NCI-H146 (cell line): ENCODE measurements at regions not wholly inside any gene's neighbourhood (a gene's known extent, or its start where the extent isn't known, plus 50 kb on each side); places are given as distances from the start of the nearest gene placed in this dataset.
"Not testable (repeated sequence)": the region's sequence is repeated elsewhere in the genome, so short reads cannot be mapped to it uniquely, and the experiment has no call there.

ENCODE experiments used
- DNase-seq: peaks from one replicate; lab custom pipeline; 2025; lab: John Stamatoyannopoulos, UW

DNA sequence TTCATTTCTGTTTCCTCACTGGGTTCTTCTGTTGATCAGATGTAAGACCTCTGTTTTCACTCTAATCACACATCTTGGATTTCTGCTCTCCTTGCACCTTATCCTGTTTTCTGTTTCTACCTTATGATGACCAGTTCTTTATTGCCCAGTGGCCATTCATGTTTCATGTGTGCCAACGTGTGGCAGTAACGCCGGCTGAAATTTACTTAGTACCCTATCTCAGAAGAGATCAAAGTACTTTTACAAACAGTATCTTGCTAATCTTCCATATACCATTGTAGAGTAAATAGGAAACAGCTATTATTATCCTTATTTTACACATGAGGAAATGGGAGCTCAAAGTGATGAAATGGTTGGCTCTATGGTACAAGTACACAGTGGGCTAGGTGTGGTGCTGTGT, 74.0 kb downstream of the GATA3 start:
- DNase-seq = no peak

- no peak for DNase-seq
These were observed 75.0 kb downstream of the GATA3 start for GRCh38 chr10:8129438-8129837.

- DNase-seq = no peak
These were observed 76.8 kb downstream of the GATA3 start for GRCh38 chr10:8130973-8131911.

DNA sequence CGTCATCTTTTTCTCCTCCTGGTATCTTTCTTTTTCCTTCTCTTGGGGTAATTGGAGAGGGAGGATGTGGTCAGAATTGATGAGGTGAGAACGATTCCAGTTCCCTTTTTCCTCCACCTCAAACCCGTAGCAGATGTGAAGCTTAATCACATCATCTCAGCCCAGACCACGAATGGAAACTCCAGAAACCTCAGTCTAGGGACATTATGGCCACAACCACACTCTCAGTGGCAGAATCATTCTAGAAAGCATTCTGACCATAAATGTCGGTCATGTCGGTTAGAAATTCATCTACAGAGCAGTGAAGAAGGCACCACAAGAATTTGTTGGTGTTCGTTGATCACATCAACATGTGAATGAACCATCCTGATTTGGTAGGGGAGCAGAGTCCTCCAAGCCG, 78.7 kb downstream of the GATA3 start:
- no peak for DNase-seq

- no peak for DNase-seq
These were observed 82.2 kb downstream of the GATA3 start for GRCh38 chr10:8136736-8137135.

- no peak for DNase-seq
These were observed 82.8 kb downstream of the GATA3 start for GRCh38 chr10:8137272-8137681.

GRCh38 chr10:8137726-8138125, 83.2 kb downstream of the GATA3 start:
- no peak for DNase-seq

DNA sequence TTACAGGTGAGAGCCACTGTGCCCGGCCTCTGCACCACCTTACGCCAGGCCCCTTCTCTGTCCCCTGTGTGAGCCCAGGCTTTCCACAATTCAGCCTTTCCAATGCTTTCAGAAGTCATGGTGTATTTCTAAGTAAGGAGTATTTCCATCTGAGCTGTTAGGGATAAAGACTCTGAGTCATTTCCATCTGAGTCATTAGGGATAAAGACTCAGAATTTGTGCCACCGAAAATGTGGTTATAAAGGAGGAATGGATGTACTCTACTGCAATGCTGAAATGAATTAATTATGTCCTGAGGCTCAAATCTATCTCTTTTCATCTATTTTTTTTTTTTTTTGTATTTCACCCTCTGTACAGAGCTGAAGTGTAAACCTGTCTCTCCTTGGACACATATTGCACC, 84.0 kb downstream of the GATA3 start:
- no peak for DNase-seq

- no peak for DNase-seq
These were observed 90.0 kb downstream of the GATA3 start for GRCh38 chr10:8144496-8144895.

- no peak for DNase-seq
These were observed 92.2 kb downstream of the GATA3 start for GRCh38 chr10:8146650-8147049.

DNA sequence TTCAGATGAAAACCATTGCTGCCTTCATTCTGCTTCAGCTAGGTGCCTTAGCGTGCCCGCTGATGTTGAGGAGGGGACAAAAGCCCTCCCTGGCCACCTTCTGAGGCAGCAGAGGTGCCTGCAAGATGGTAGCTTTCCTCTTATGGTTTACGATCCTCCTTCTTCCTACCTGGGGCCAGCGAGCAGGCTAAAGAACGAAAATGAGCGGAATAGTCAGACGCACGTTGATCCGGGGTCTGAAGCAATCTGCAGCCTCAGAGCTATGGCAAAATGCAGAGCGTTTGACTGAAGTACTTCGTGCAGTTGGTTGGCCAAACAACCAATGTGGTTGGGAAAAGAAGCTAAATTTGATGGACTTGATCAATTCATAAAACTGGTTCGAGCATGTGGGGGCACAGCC, 95.5 kb downstream of the GATA3 start:
- no peak for DNase-seq

GRCh38 chr10:8150401-8150905, 96.0 kb downstream of the GATA3 start:
- DNase-seq = no peak

DNA sequence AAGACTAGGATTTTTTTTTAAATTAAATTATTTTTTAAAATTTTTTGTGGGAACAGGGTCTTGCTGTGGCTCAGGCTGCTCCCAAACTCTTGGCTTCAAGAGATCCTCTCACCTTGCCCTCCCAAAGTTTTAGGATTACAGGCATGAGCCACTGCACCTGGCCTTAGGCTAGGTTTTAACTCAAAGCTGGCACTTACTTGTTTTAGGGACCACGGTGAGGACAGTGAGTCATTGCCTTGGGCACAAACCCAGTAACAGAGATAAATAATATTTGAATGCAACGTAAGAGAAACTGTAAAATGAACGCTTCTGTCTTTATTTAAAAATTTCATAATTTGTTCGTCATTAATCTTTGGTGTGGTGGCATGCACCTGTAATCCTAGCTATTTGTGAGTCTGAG, 96.6 kb downstream of the GATA3 start:
- no peak for DNase-seq

GRCh38 chr10:8156918-8157317, 102.4 kb downstream of the GATA3 start:
- DNase-seq = no peak

DNA sequence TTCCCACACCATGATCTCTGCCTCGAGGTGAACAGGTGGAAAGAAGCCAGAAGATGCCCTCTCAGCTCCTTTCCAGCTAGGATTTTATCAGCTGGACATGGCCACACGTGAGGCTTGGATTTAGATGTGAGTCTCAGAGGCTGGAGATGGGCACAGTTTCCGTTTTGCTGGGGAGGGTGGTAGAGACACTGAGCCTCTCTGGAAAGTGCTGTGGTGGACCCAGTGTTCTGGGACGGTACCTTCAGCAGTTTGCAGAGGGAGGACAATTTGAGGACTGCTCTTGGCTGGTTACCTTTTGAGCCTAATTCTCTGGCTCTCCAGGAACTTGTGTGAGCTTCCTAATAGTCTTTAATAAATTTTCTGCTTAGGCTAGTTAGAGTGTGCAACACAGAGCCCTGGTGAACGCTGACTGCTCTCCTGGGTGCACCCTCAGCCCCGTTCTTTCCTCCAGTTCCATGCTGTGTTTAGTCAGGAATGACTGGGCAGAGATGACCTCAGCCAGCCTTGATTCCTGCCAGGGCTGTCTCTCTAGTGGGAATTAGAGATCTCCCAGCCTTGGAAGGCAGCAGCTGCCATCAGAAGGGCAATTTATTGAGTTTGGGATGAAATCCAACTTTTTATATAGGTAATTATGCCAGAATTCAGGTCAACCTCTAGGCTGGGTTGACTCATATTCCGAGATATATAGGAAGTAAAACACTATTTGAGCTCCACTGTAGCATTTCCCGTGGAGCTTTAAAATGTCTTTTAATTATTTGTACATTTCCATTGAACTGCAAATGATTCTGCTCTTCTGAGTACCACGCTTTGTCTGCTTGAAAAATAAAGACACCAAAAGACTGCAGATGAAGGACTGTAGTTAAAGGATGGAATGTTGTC, 103.9 kb downstream of the GATA3 start:
- no peak for DNase-seq

DNA sequence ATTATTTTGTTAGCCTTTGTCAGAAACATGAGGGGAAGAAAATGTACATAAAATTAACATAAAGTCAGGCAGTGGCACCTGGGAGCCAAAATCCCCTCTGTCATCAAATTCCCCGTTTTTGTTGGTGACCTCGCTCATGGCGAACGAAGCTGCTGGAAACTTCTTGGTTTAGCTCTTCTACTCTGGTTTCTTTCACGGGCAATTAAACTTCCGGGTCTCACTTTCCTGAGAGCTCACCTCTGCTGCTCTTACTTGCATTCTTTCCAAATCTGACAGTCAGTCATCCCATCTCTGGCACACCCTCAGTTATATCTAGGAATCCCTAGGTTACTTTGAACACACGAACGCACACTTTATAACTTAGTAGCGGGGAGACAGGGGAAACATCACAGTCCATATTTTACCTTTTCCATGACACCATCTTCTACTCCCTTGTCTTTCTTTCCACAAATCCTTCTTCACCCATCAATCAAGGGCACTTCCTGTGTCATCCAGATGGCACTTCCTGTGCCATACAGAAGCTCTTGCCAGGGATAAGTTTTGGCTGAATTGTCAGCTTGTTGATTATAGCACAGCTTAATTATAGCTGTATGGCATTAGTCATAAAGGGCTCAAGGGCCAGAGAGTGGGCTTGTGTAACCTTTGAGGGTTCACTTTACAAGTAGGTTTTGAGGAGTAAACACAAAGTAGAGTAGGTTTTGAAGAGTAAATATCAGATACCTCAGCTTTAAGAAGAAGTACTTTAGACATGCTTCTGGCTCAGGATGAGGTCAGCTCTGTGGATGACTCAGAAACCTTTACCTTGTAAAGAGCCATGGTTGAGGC, 105.1 kb downstream of the GATA3 start:
- DNase-seq = no peak

DNA sequence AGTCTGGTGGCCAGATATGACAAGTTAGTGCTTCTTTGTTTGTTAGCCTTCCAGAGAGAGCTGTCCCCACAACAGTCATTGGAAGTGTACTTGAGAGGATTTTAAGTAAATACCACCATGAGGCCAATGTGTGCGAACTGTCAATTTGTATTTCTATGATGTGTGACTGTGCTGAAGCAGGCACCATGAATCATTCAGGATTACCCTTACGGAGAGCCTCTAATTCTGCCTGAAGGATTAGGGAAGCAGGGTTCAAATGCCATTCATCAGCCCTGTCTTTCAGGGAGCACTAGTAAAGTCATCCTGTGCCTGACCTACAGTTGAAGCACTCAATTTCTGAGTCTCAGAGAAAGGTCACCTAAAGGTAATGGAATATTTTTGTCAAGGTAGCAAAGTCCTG, 109.3 kb downstream of the GATA3 start:
- DNase-seq = no peak

DNA sequence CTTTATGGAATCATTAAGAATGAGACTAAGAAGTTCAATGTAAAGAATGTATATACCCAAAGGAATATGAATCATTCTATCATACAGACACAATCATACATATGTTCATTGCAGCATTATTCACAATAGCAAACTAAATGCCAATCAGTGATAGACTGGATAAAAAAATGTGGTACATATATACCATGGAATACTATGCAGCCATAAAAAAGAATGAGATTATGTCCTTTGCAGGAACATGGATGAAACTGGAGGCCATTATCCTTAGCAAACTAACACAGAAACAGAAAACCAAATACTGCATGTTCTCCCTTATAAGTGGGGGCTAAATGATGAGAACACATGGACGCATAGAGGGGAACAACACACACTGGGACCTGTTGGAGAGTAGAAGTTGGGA, 110.2 kb downstream of the GATA3 start:
- DNase-seq = not testable (repeated sequence)

DNA sequence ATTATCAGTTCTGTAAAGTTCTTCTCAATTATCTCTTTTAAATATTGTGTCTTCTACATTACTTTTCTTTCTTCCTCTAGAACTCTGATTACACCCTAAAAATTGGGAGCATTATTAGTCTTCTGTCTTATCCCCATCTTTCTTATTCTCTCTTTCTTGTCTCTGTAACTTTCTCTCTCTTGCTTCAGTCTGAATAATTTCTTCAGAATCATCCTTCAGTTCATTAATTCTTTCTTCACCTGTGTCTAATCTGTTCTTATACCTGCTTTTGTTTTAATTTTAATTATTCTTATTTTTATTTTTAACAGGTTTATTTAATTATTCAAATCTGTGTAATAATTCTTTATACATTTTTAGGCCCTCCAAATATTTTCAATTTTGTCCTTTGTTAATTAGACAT, 114.3 kb downstream of the GATA3 start:
- no peak for DNase-seq

DNA sequence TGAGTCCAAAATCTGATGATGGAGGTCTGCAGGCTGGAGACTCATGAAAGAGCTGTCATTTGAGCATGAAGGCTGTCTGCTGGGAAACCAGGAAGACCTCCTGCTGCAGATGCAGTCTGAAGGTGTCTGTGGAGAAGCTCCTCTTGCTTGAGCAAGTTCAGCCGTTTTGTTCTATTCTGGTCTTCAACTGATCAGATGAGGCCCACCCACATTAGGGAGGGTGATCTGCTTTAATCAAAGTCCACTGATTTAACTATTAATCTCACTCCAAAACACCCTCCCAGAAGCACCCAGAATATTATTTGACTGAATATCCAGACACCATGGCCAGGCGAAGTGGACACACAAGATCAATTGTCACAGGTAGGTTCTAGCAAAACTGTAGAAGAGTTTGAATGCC, 116.5 kb downstream of the GATA3 start:
- no peak for DNase-seq

DNA sequence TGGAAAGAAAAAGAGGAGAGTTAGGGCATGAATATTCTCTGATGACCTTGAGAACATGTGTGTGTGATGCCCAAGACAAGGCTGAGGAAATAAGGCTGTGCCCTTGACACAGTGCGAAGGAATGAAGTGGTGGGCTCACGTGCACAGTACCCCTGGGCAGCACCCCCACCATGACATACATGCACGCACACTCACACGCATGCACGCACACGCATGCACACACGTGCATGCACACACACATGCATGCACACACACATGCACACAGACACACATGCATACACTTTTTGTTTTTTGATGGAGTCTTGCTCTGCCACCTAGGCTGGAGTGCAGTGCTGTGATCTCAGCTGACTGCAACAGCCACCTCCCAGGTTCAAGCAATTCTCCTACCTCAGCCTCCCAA, 118.1 kb downstream of the GATA3 start:
- no peak for DNase-seq
